GM12874 (cell line): ENCODE measurements at regions not wholly inside any gene's neighbourhood (a gene's known extent, or its start where the extent isn't known, plus 50 kb on each side); places are given as distances from the start of the nearest gene placed in this dataset.

Experiments
- CTCF ChIP-seq: IDR thresholded peaks from 2 replicates; pipeline ENCODE4 v1.5.1; 2011; ENCODE audit warnings: low read depth, mild to moderate bottlenecking, control low read depth, low read length, moderate library complexity; ENCODE audit not compliant: insufficient read depth

- TF ChIP-seq CTCF: no peak
These were observed 385.2 kb upstream of the MCTP2 start for GRCh38 chr15:93846148-93846547.

GRCh38 chr15:93837450-93837849 is 393.9 kb upstream of the MCTP2 start:
- TF ChIP-seq CTCF: no peak

GRCh38 chr15:93835344-93835743 is 396.0 kb upstream of the MCTP2 start:
- no peak for TF ChIP-seq CTCF

GRCh38 chr15:93831641-93832040 is 399.7 kb upstream of the MCTP2 start:
- TF ChIP-seq CTCF: no peak

GRCh38 chr15:93830221-93831080 is 400.9 kb upstream of the MCTP2 start:
- no peak for TF ChIP-seq CTCF

GRCh38 chr15:93829115-93829870 is 402.1 kb upstream of the MCTP2 start:
- TF ChIP-seq CTCF: no peak

- TF ChIP-seq CTCF: no peak
These were observed 404.6 kb upstream of the MCTP2 start for GRCh38 chr15:93826790-93827189.
